GM23338 (cell line): ENCODE measurements at regions not wholly inside any gene's neighbourhood (a gene's known extent, or its start where the extent isn't known, plus 50 kb on each side); places are given as distances from the start of the nearest gene placed in this dataset.

ENCODE experiments used
- CTCF ChIP-seq, 2 experiments: fragments of 200-600 bp in 1 of 2; sonication (generic) in 1 of 2; conservative IDR thresholded peaks; 2 replicates each; pipeline versions ENCODE4 v1.5.1 to v1.6.1; 2016 to 2017; ENCODE audit warnings: antibody characterized with exemption in 2 of 2, low read depth in 2 of 2, mild to moderate bottlenecking in 2 of 2, moderate library complexity in 1 of 2
- EZH2 ChIP-seq: fragments of 200-600 bp; sonication (generic); IDR thresholded peaks from one replicate; pipeline ENCODE4 v1.8.0; 2017; ENCODE audit warnings: antibody characterized with exemption, mild to moderate bottlenecking, low read depth; ENCODE audit not compliant: unreplicated experiment
- JUNB ChIP-seq: IDR thresholded peaks from one replicate; pipeline ENCODE4 v1.6.1; 2016; ENCODE audit warnings: antibody characterized with exemption; ENCODE audit not compliant: unreplicated experiment
- POLR2AphosphoS5 ChIP-seq: IDR thresholded peaks from 2 replicates; pipeline ENCODE4 v1.6.1; 2016; ENCODE audit warnings: antibody characterized with exemption, low read depth
- ZNF114 ChIP-seq: fragments of 250-450 bp; sonication (Bioruptor Pico); IDR thresholded peaks from 2 replicates; pipeline ENCODE4 v1.5.0; 2020; ENCODE audit warnings: mild to moderate bottlenecking, moderate library complexity
- TF ChIP-seq, protein P1 (sequence below): IDR thresholded peaks from one replicate; pipeline ENCODE4 v1.6.1; 2018; ENCODE audit warnings: antibody characterized with exemption; ENCODE audit not compliant: unreplicated experiment

DNA sequence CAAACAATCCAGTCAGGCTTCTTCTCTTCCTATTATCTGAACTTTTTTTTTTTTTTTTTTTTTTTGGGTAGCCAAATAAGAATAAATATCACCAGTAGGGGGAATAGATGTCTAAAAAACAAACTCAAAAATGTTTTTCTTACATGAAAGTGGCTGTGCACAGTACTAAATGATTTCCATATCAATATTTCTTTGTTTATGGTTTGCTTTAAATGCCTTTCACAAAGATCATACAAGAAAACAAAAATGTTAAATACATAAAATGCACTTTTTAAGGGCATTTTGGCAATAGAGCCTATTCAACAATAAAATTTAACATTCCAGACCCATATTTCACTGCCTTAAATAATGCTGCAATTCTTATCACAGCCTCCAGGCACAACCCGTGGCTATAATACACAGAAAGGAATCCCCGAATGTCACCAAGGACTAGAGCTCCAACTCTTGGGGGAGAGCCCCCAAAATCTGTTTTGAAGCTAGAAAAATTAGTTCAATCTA lies 91.1 kb upstream of the TBCA start:
- peak in 1 of 2 experiments; percentile 43; a peak in 2 of 4 replicates for TF ChIP-seq CTCF (conservative IDR thresholded peaks at IDR 0.05; ENCODE audit: low read depth in 2 of 2)
- no peak for TF ChIP-seq EZH2
- TF ChIP-seq POLR2AphosphoS5: no peak
- TF ChIP-seq JUNB: no peak
- no peak for TF ChIP-seq ZNF114 (CRISPR knock-in tag)
- TF ChIP-seq, protein P1, sequence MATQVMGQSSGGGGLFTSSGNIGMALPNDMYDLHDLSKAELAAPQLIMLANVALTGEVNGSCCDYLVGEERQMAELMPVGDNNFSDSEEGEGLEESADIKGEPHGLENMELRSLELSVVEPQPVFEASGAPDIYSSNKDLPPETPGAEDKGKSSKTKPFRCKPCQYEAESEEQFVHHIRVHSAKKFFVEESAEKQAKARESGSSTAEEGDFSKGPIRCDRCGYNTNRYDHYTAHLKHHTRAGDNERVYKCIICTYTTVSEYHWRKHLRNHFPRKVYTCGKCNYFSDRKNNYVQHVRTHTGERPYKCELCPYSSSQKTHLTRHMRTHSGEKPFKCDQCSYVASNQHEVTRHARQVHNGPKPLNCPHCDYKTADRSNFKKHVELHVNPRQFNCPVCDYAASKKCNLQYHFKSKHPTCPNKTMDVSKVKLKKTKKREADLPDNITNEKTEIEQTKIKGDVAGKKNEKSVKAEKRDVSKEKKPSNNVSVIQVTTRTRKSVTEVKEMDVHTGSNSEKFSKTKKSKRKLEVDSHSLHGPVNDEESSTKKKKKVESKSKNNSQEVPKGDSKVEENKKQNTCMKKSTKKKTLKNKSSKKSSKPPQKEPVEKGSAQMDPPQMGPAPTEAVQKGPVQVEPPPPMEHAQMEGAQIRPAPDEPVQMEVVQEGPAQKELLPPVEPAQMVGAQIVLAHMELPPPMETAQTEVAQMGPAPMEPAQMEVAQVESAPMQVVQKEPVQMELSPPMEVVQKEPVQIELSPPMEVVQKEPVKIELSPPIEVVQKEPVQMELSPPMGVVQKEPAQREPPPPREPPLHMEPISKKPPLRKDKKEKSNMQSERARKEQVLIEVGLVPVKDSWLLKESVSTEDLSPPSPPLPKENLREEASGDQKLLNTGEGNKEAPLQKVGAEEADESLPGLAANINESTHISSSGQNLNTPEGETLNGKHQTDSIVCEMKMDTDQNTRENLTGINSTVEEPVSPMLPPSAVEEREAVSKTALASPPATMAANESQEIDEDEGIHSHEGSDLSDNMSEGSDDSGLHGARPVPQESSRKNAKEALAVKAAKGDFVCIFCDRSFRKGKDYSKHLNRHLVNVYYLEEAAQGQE: no peak
